ENCODE measurements at regions not wholly inside any gene's neighbourhood (a gene's known extent, or its start where the extent isn't known, plus 50 kb on each side); places are given as distances from the start of the nearest gene placed in this dataset.

GRCh38 chr14:65195042-65195719 is 92.9 kb upstream of the MAX start:
- Mint-ChIP-seq H3K36me3 (ENCODE audit: low read depth) (no peaks in the 10 kb centered on the region), H3K27ac (no peak overlapping the region), H3K27me3 (ENCODE audit: insufficient read depth, low read depth, poor library complexity) (peaks cover 7% of the 10 kb centered on the region), H3K4me3 (no peak overlapping the region), H3K4me1 (no peaks in the 10 kb centered on the region), H3K9me3 (no peaks in the 10 kb centered on the region)
- DNase-seq (ENCODE audit: low spot score) (no peak), ATAC-seq (no peak)
- Histone ChIP-seq H3K4me1 (ENCODE audit: insufficient read depth) (no peaks in the 10 kb centered on the region), H2AFZ (no peak overlapping the region), H3K27ac (ENCODE audit: low read depth) (no peak overlapping the region), H4K20me1 (replicated peaks; ENCODE audit: insufficient read depth) (no peaks in the 10 kb centered on the region), H3F3A (replicated peaks; ENCODE audit: low read depth) (no peaks in the 10 kb centered on the region), H3K9me2 (ENCODE audit: insufficient read depth) (peaks cover 4% of the 10 kb centered on the region; the same call in 1 of the 2 replicates), H3K4me3 (no peak overlapping the region), H3K79me2 (replicated peaks; ENCODE audit: insufficient read depth) (no peaks in the 10 kb centered on the region), H3K4me2 (no peak overlapping the region), H3K27me3 (ENCODE audit: insufficient read depth) (no peaks in the 10 kb centered on the region), H3K36me3 (ENCODE audit: insufficient read depth) (no peaks in the 10 kb centered on the region)
- TF ChIP-seq JUNB (IDR thresholded peaks at IDR 0.05; ENCODE audit: unreplicated experiment) (no peak), ZNF462 (CRISPR knock-in tag; IDR thresholded peaks at IDR 0.05) (no peak), REST (IDR thresholded peaks at IDR 0.05; ENCODE audit: unreplicated experiment) (no peak), ETS1 (IDR thresholded peaks at IDR 0.05) (no peak), NANOG (IDR thresholded peaks at IDR 0.05; ENCODE audit: borderline replicate concordance) (no peak)

Measured in GM23338 (cell line).